NB4 (cell line): ENCODE measurements at regions not wholly inside any gene's neighbourhood (a gene's known extent, or its start where the extent isn't known, plus 50 kb on each side); places are given as distances from the start of the nearest gene placed in this dataset.

Experiments used
- DNase-seq: peaks from one replicate; pipeline ENCODE4 v3.0.0; 2010; ENCODE audit warnings: low read depth
- H3K4me3 ChIP-seq: one replicate; pipeline ENCODE4 v1.5.1; 2011; ENCODE audit warnings: mild to moderate bottlenecking, low read depth, low read length, moderate library complexity
- CTCF ChIP-seq: IDR thresholded peaks from one replicate; pipeline ENCODE4 v1.5.1; 2012; ENCODE audit warnings: low read depth, low read length
- MYC ChIP-seq: IDR thresholded peaks from 2 replicates; pipeline ENCODE4 v1.6.1; 2011; ENCODE audit warnings: low read depth, low read length
- POLR2A ChIP-seq: IDR thresholded peaks from 2 replicates; pipeline ENCODE4 v1.6.1; 2011; ENCODE audit warnings: mild to moderate bottlenecking; ENCODE audit not compliant: insufficient read length; ENCODE audit errors: extremely low read depth
- TF ChIP-seq, protein P1 (sequence below): IDR thresholded peaks from 2 replicates; pipeline ENCODE4 v1.6.1; 2011; ENCODE audit warnings: low read depth, low read length

- TF ChIP-seq POLR2A (no peak), MYC (no peak), CTCF (no peak)
- TF ChIP-seq, protein P1, sequence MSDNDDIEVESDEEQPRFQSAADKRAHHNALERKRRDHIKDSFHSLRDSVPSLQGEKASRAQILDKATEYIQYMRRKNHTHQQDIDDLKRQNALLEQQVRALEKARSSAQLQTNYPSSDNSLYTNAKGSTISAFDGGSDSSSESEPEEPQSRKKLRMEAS = no peak
- H3K4me3 ChIP-seq = no peak overlapping the region
- DNase-seq = no peak
These were observed 226.8 kb downstream of the FOXL1 start for GRCh38 chr16:86805188-86805587.

DNA sequence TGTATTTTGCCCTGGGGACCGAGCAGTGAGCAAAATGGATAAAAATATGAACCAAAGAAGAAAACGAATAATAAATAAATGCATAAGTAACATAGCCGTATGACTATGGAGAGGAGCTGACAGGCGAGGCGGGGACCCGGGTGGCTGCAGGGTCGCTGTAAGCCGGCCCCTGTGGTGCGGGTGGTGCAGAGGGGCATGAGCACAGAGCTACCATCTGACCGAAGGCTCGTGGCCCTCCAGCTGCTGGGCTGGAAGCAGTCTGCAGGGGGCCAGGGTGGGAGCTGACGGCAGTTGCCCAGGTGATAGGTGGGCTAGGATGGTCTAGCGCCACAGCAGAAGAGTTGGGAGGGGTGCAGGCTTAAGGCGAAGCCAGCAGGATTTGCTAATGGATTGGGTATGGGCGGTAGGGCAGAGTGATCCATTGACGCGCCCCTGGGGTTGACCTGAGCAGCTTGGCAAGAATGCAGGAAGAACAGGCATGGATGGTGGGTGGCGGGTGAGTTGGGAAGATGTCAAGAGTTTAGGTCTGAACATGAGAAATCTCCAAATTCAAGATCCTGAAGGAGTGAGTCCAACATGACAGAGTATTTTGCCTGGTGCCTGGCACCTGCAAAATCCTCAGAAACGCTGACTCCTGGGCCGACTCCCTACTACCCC, 228.0 kb downstream of the FOXL1 start:
- no peak overlapping the region for H3K4me3 ChIP-seq
- TF ChIP-seq, protein P1 = no peak
- no peak for TF ChIP-seq POLR2A
- no peak for TF ChIP-seq CTCF
- no peak for TF ChIP-seq MYC
- no peak for DNase-seq

DNA sequence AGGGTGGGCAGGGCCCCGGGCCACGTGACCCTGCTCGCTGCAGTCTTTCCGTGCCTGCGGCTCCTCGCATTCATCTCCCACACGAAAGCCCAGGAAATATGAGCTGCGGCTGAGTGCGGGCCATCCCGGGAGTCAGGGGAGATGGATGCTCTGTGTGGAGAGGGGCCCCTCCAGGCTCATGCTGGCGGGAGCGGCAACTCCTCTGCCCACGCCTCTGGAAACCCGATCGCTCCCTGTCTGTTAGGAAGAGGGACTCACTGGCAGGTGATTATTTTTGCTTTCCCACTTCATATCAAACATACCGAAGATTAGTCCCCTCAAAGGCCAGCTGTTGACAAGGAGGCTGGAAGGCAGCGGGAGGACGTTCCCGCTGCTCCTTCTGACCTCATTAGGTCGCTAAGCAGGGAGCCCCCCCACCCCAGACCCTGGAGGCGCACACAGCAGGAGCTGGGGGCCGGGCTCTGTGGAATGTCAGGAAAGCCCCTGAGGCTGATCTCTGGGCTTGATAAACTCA, 228.5 kb downstream of the FOXL1 start:
- DNase-seq = no peak
- no peak overlapping the region for H3K4me3 ChIP-seq
- TF ChIP-seq CTCF (no peak), POLR2A (no peak), MYC (no peak)
- TF ChIP-seq, protein P1 = no peak

- DNase-seq = no peak
- no peak overlapping the region for H3K4me3 ChIP-seq
- TF ChIP-seq, protein P1 = no peak
- no peak for TF ChIP-seq MYC
- no peak for TF ChIP-seq POLR2A
- no peak for TF ChIP-seq CTCF
These were observed 230.6 kb downstream of the FOXL1 start for GRCh38 chr16:86808863-86809444.

GRCh38 chr16:86809458-86809955, 231.2 kb downstream of the FOXL1 start:
- no peak for TF ChIP-seq POLR2A
- no peak for DNase-seq
- H3K4me3 ChIP-seq = no peak overlapping the region

DNA sequence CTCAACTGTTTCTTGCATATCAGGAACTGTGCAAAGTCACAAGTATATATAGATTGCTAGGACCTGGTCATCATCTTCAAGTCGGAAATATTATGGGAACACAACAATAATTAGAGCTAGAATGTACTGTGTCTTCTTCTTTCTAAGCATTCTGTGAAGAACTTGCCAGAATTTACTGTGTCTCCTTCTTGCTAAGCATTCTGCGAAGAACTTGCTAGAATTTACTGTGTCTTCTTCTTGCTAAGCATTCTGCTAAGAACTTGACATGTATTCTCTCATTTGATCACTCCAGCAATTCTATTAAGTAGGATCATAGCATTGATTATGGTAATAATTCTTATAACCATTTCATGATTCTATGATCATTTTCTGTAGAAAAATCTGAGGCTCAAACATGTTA, 231.7 kb downstream of the FOXL1 start:
- TF ChIP-seq POLR2A (no peak), CTCF (no peak), MYC (no peak)
- TF ChIP-seq, protein P1 = no peak
- DNase-seq = no peak
- no peak overlapping the region for H3K4me3 ChIP-seq
